ENCODE measurements at regions not wholly inside any gene's neighbourhood (a gene's known extent, or its start where the extent isn't known, plus 50 kb on each side); places are given as distances from the start of the nearest gene placed in this dataset.

- H3K4me3 ChIP-seq (ENCODE audit: low read depth, low read length), result no peak overlapping the region
- no peak for TF ChIP-seq CTCF (IDR thresholded peaks at IDR 0.05; ENCODE audit: insufficient read depth, low read length)
- DNase-seq (ENCODE audit: low read depth), result no peak
Measured at GRCh38 chr1:72643142-72643541, 360.8 kb upstream of the NEGR1 start.

GRCh38 chr1:72637593-72637992, 355.3 kb upstream of the NEGR1 start:
- TF ChIP-seq CTCF (IDR thresholded peaks at IDR 0.05; ENCODE audit: insufficient read depth, low read length), result no peak
- no peak for DNase-seq (ENCODE audit: low read depth)
- no peak overlapping the region for H3K4me3 ChIP-seq (ENCODE audit: low read depth, low read length)

- no peak for TF ChIP-seq CTCF (IDR thresholded peaks at IDR 0.05; ENCODE audit: insufficient read depth, low read length)
- H3K4me3 ChIP-seq (ENCODE audit: low read depth, low read length), result no peak overlapping the region
- peak; percentile 30 for DNase-seq (ENCODE audit: low read depth)
Measured at GRCh38 chr1:72636631-72637030, 354.3 kb upstream of the NEGR1 start.

- no peak for TF ChIP-seq CTCF (IDR thresholded peaks at IDR 0.05; ENCODE audit: insufficient read depth, low read length)
- DNase-seq (ENCODE audit: low read depth), result peak; percentile 2
- H3K4me3 ChIP-seq (ENCODE audit: low read depth, low read length), result no peak overlapping the region
Measured at GRCh38 chr1:72635719-72636118, 353.4 kb upstream of the NEGR1 start.

- no peak for DNase-seq (ENCODE audit: low read depth)
- H3K4me3 ChIP-seq (ENCODE audit: low read depth, low read length), result no peak overlapping the region
- no peak for TF ChIP-seq CTCF (IDR thresholded peaks at IDR 0.05; ENCODE audit: insufficient read depth, low read length)
Measured at GRCh38 chr1:72634946-72635345, 352.6 kb upstream of the NEGR1 start.

GRCh38 chr1:72631449-72631848, 349.1 kb upstream of the NEGR1 start:
- no peak for TF ChIP-seq CTCF (IDR thresholded peaks at IDR 0.05; ENCODE audit: insufficient read depth, low read length)
- H3K4me3 ChIP-seq (ENCODE audit: low read depth, low read length), result no peak overlapping the region
- no peak for DNase-seq (ENCODE audit: low read depth)

GRCh38 chr1:72623299-72623708, 341.0 kb upstream of the NEGR1 start:
- TF ChIP-seq CTCF (IDR thresholded peaks at IDR 0.05; ENCODE audit: insufficient read depth, low read length), result peak; percentile 72
- peak overlapping the region; percentile 15 for H3K4me3 ChIP-seq (ENCODE audit: low read depth, low read length)
- peak; percentile 60 for DNase-seq (ENCODE audit: low read depth)

All from fibroblast of the aortic adventitia (primary cell).